ENCODE measurements at regions not wholly inside any gene's neighbourhood (a gene's known extent, or its start where the extent isn't known, plus 50 kb on each side); places are given as distances from the start of the nearest gene placed in this dataset.

- Mint-ChIP-seq H3K9me3 (peaks cover 7% of the 10 kb centered on the region), H3K27ac (no peak overlapping the region), H3K27me3 (no peaks in the 10 kb centered on the region), H3K4me3 (no peak overlapping the region), H3K4me1 (no peaks in the 10 kb centered on the region), H3K36me3 (ENCODE audit: low read depth) (no peaks in the 10 kb centered on the region)
- ChIA-PET POLR2A (no interaction called here), CTCF (no interaction called here)
- no peak for DNase-seq
Measured at GRCh38 chr12:67111182-67111581, 158.0 kb upstream of the CAND1 start.

- DNase-seq, result no peak
- ChIA-PET POLR2A (no interaction called here), CTCF (no interaction called here)
- H3K27ac Mint-ChIP-seq, result no peak overlapping the region
- H3K4me1 Mint-ChIP-seq, result no peaks in the 10 kb centered on the region
- no peaks in the 10 kb centered on the region for H3K36me3 Mint-ChIP-seq (ENCODE audit: low read depth)
- H3K4me3 Mint-ChIP-seq, result no peak overlapping the region
- no peaks in the 10 kb centered on the region for H3K27me3 Mint-ChIP-seq
- no peaks in the 10 kb centered on the region for H3K9me3 Mint-ChIP-seq
Measured at GRCh38 chr12:67112586-67112985, 156.6 kb upstream of the CAND1 start.

- ChIA-PET POLR2A (no interaction called here), CTCF (no interaction called here)
- Mint-ChIP-seq H3K9me3 (no peaks in the 10 kb centered on the region), H3K4me3 (no peak overlapping the region), H3K4me1 (no peaks in the 10 kb centered on the region), H3K27ac (no peak overlapping the region), H3K27me3 (peaks cover 5% of the 10 kb centered on the region), H3K36me3 (ENCODE audit: low read depth) (no peaks in the 10 kb centered on the region)
- no peak for DNase-seq
Measured at GRCh38 chr12:67116134-67116533, 153.0 kb upstream of the CAND1 start.

GRCh38 chr12:67122584-67122983, 146.6 kb upstream of the CAND1 start:
- Mint-ChIP-seq H3K27ac (no peak overlapping the region), H3K4me3 (no peak overlapping the region), H3K27me3 (peaks cover 12% of the 10 kb centered on the region), H3K4me1 (no peaks in the 10 kb centered on the region), H3K9me3 (no peaks in the 10 kb centered on the region), H3K36me3 (ENCODE audit: low read depth) (no peaks in the 10 kb centered on the region)
- DNase-seq, result no peak
- ChIA-PET POLR2A (no interaction called here), CTCF (no interaction called here)

- H3K9me3 Mint-ChIP-seq, result no peaks in the 10 kb centered on the region
- POLR2A ChIA-PET, result no interaction called here
- no peak for DNase-seq
- H3K27me3 Mint-ChIP-seq, result no peaks in the 10 kb centered on the region
- no peaks in the 10 kb centered on the region for H3K36me3 Mint-ChIP-seq (ENCODE audit: low read depth)
- H3K27ac Mint-ChIP-seq, result no peak overlapping the region
- H3K4me1 Mint-ChIP-seq, result no peaks in the 10 kb centered on the region
- H3K4me3 Mint-ChIP-seq, result no peak overlapping the region
- CTCF ChIA-PET, result no interaction called here
Measured at GRCh38 chr12:67137256-67137655, 131.9 kb upstream of the CAND1 start.

- Mint-ChIP-seq H3K27ac (no peak overlapping the region), H3K9me3 (no peaks in the 10 kb centered on the region), H3K27me3 (no peaks in the 10 kb centered on the region), H3K4me1 (no peaks in the 10 kb centered on the region), H3K4me3 (no peak overlapping the region), H3K36me3 (ENCODE audit: low read depth) (no peaks in the 10 kb centered on the region)
- DNase-seq, result no peak
- POLR2A ChIA-PET, result no interaction called here
- CTCF ChIA-PET, result interaction anchor here (0.6 kb wide), 1 partner anchor 146 kb away, joined by 4 read pairs; no protein-coding TSS in a partner anchor
Measured at GRCh38 chr12:67141296-67142018, 127.7 kb upstream of the CAND1 start.

- no peak overlapping the region for H3K4me3 Mint-ChIP-seq
- no peak overlapping the region for H3K27ac Mint-ChIP-seq
- no peaks in the 10 kb centered on the region for H3K36me3 Mint-ChIP-seq (ENCODE audit: low read depth)
- CTCF ChIA-PET, result no interaction called here
- H3K9me3 Mint-ChIP-seq, result no peaks in the 10 kb centered on the region
- H3K4me1 Mint-ChIP-seq, result peaks cover 6% of the 10 kb centered on the region
- DNase-seq, result no peak
- POLR2A ChIA-PET, result no interaction called here
- H3K27me3 Mint-ChIP-seq, result no peaks in the 10 kb centered on the region
Measured at GRCh38 chr12:67145692-67146091, 123.5 kb upstream of the CAND1 start.

- CTCF ChIA-PET, result interaction anchor here (2.2 kb wide), 1 partner anchor 14 kb away, joined by 6 read pairs; no protein-coding TSS in a partner anchor
- H3K27me3 Mint-ChIP-seq, result no peaks in the 10 kb centered on the region
- POLR2A ChIA-PET, result no interaction called here
- H3K9me3 Mint-ChIP-seq, result no peaks in the 10 kb centered on the region
- H3K27ac Mint-ChIP-seq, result no peak overlapping the region
- H3K36me3 Mint-ChIP-seq (ENCODE audit: low read depth), result no peaks in the 10 kb centered on the region
- H3K4me1 Mint-ChIP-seq, result peaks cover 6% of the 10 kb centered on the region
- no peak overlapping the region for H3K4me3 Mint-ChIP-seq
- DNase-seq, result no peak
Measured at GRCh38 chr12:67147030-67147429, 122.1 kb upstream of the CAND1 start.

GRCh38 chr12:67147447-67147846, 121.7 kb upstream of the CAND1 start:
- Mint-ChIP-seq H3K9me3 (no peaks in the 10 kb centered on the region), H3K27me3 (no peaks in the 10 kb centered on the region), H3K36me3 (ENCODE audit: low read depth) (no peaks in the 10 kb centered on the region), H3K4me1 (peaks cover 6% of the 10 kb centered on the region), H3K27ac (no peak overlapping the region), H3K4me3 (no peak overlapping the region)
- ChIA-PET CTCF (interaction anchor here (2.2 kb wide), 1 partner anchor 14 kb away, joined by 6 read pairs; no protein-coding TSS in a partner anchor), POLR2A (no interaction called here)
- no peak for DNase-seq

GRCh38 chr12:67148265-67148664, 120.9 kb upstream of the CAND1 start:
- no peak overlapping the region for H3K4me3 Mint-ChIP-seq
- peaks cover 6% of the 10 kb centered on the region for H3K4me1 Mint-ChIP-seq
- CTCF ChIA-PET, result interaction anchor here (2.2 kb wide), 1 partner anchor 13 kb away, joined by 6 read pairs; no protein-coding TSS in a partner anchor
- H3K27ac Mint-ChIP-seq, result no peak overlapping the region
- no peaks in the 10 kb centered on the region for H3K27me3 Mint-ChIP-seq
- H3K36me3 Mint-ChIP-seq (ENCODE audit: low read depth), result no peaks in the 10 kb centered on the region
- DNase-seq, result no peak
- POLR2A ChIA-PET, result no interaction called here
- H3K9me3 Mint-ChIP-seq, result no peaks in the 10 kb centered on the region

- Mint-ChIP-seq H3K27ac (no peak overlapping the region), H3K4me3 (no peak overlapping the region), H3K9me3 (no peaks in the 10 kb centered on the region), H3K4me1 (peaks cover 6% of the 10 kb centered on the region), H3K36me3 (ENCODE audit: low read depth) (no peaks in the 10 kb centered on the region), H3K27me3 (no peaks in the 10 kb centered on the region)
- ChIA-PET POLR2A (no interaction called here), CTCF (no interaction called here)
- no peak for DNase-seq
Measured at GRCh38 chr12:67151886-67152285, 117.3 kb upstream of the CAND1 start.

- H3K27ac Mint-ChIP-seq, result no peak overlapping the region
- CTCF ChIA-PET, result no interaction called here
- no peaks in the 10 kb centered on the region for H3K9me3 Mint-ChIP-seq
- POLR2A ChIA-PET, result no interaction called here
- DNase-seq, result no peak
- no peaks in the 10 kb centered on the region for H3K36me3 Mint-ChIP-seq (ENCODE audit: low read depth)
- peaks cover 4% of the 10 kb centered on the region for H3K4me1 Mint-ChIP-seq
- no peaks in the 10 kb centered on the region for H3K27me3 Mint-ChIP-seq
- no peak overlapping the region for H3K4me3 Mint-ChIP-seq
Measured at GRCh38 chr12:67152451-67152850, 116.7 kb upstream of the CAND1 start.

- H3K36me3 Mint-ChIP-seq (ENCODE audit: low read depth), result no peaks in the 10 kb centered on the region
- no peak for DNase-seq
- no peaks in the 10 kb centered on the region for H3K4me1 Mint-ChIP-seq
- no peaks in the 10 kb centered on the region for H3K9me3 Mint-ChIP-seq
- H3K4me3 Mint-ChIP-seq, result no peak overlapping the region
- H3K27ac Mint-ChIP-seq, result no peak overlapping the region
- H3K27me3 Mint-ChIP-seq, result no peaks in the 10 kb centered on the region
- ChIA-PET POLR2A (no interaction called here), CTCF (interaction anchor here (0.8 kb wide), 1 partner anchor 12 kb away, joined by 3 read pairs; no protein-coding TSS in a partner anchor)
Measured at GRCh38 chr12:67154901-67155300, 114.3 kb upstream of the CAND1 start.

GRCh38 chr12:67155863-67156262, 113.3 kb upstream of the CAND1 start:
- Mint-ChIP-seq H3K27me3 (no peaks in the 10 kb centered on the region), H3K4me1 (no peaks in the 10 kb centered on the region), H3K27ac (no peak overlapping the region), H3K4me3 (no peak overlapping the region), H3K36me3 (ENCODE audit: low read depth) (no peaks in the 10 kb centered on the region), H3K9me3 (no peaks in the 10 kb centered on the region)
- ChIA-PET CTCF (interaction anchor here (0.7 kb wide), 1 partner anchor 685 kb away, joined by 3 read pairs; no protein-coding TSS in a partner anchor), POLR2A (no interaction called here)
- DNase-seq, result no peak

Measured in activated CD4-positive, alpha-beta T cell treated with anti-CD3 and anti-CD28 coated beads, Interleukin-2, amount 10 ng/mL, durations not matched to agents 7 days and 5 days (primary cell).